Large intestine (tissue), 3 donors: ENCODE measurements at regions not wholly inside any gene's neighbourhood (a gene's known extent, or its start where the extent isn't known, plus 50 kb on each side); places are given as distances from the start of the nearest gene placed in this dataset.

Source experiments
- DNase-seq, 2 donors: peaks; one replicate each; pipeline versions ENCODE4 v3.0.0 to v3.0.0-alpha.2; 2013
- H3K27ac ChIP-seq: one replicate; pipeline ENCODE4 v1.5.1; 2013; ENCODE audit warnings: low read length
- H3K27me3 ChIP-seq: 2 replicates; pipeline ENCODE4 v1.6.1; 2013; ENCODE audit warnings: low read length; ENCODE audit not compliant: control insufficient read depth, insufficient read depth
- H3K36me3 ChIP-seq: 2 replicates; pipeline ENCODE4 v1.6.1; 2013; ENCODE audit warnings: low read length; ENCODE audit not compliant: control insufficient read depth, insufficient read depth
- H3K4me1 ChIP-seq: one replicate; pipeline ENCODE4 v1.6.1; 2013; ENCODE audit warnings: low read length; ENCODE audit not compliant: control insufficient read depth, insufficient read depth
- H3K4me3 ChIP-seq: one replicate; pipeline ENCODE4 v1.5.1; 2013; ENCODE audit warnings: low read length
- H3K9me3 ChIP-seq: one replicate; pipeline ENCODE4 v1.6.1; 2013; ENCODE audit warnings: mild to moderate bottlenecking, low read depth, low read length, moderate library complexity; ENCODE audit not compliant: control insufficient read depth
- WGBS: methylation state at CpG from one replicate; pipeline ENCODE4 v1.1.5; 2013; ENCODE audit warnings: low lambda C conversion rate; ENCODE audit not compliant: insufficient coverage; 5-methylcytosine and 5-hydroxymethylcytosine counted together

- Histone ChIP-seq H3K27ac (no peak overlapping the region), H3K9me3 (no peaks in the 10 kb centered on the region), H3K4me1 (no peaks in the 10 kb centered on the region), H3K36me3 (no peaks in the 10 kb centered on the region), H3K4me3 (no peak overlapping the region), H3K27me3 (no peaks in the 10 kb centered on the region)
- DNase-seq = no peak
- 80% methylated on average over 2 of the region's 2 CpGs for WGBS
Observed at GRCh38 chr12:90036637-90037036, 328.0 kb upstream of the ATP2B1 start.

GRCh38 chr12:90030726-90031125 is 322.1 kb upstream of the ATP2B1 start:
- Histone ChIP-seq H3K27me3 (no peaks in the 10 kb centered on the region), H3K4me1 (no peaks in the 10 kb centered on the region), H3K27ac (no peak overlapping the region), H3K4me3 (no peak overlapping the region), H3K9me3 (no peaks in the 10 kb centered on the region), H3K36me3 (no peaks in the 10 kb centered on the region)
- DNase-seq = no peak

GRCh38 chr12:90029317-90029716 is 320.7 kb upstream of the ATP2B1 start:
- WGBS = no CpG with 5 or more reads among the region's 2 CpGs
- H3K27ac ChIP-seq = no peak overlapping the region
- no peaks in the 10 kb centered on the region for H3K27me3 ChIP-seq
- no peak for DNase-seq
- no peaks in the 10 kb centered on the region for H3K4me1 ChIP-seq
- no peaks in the 10 kb centered on the region for H3K9me3 ChIP-seq
- no peaks in the 10 kb centered on the region for H3K36me3 ChIP-seq
- no peak overlapping the region for H3K4me3 ChIP-seq

DNA sequence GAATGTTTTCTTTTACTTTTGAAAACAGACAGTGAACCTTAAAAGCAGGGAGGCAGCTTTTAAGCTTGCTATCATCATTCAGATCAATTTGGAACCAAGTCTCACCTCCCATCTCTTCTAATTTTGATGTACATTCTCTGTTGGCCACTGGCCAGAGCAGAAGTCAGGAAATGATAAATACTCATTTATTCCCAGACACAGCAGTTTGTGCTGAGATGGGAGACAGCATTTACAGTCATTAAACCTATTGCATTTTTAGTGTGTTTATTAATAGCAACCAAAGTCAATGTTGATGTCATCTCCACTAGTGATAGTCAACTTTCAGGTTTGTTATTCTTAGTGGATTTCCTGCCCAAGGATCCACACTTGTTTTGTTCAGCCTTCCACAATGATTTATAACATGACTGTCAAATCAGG is 320.0 kb upstream of the ATP2B1 start:
- DNase-seq = peak in 1 of 2 donors; percentile 16
- Histone ChIP-seq H3K9me3 (no peaks in the 10 kb centered on the region), H3K36me3 (no peaks in the 10 kb centered on the region), H3K4me1 (no peaks in the 10 kb centered on the region), H3K27me3 (no peaks in the 10 kb centered on the region), H3K4me3 (no peak overlapping the region), H3K27ac (no peak overlapping the region)

DNA sequence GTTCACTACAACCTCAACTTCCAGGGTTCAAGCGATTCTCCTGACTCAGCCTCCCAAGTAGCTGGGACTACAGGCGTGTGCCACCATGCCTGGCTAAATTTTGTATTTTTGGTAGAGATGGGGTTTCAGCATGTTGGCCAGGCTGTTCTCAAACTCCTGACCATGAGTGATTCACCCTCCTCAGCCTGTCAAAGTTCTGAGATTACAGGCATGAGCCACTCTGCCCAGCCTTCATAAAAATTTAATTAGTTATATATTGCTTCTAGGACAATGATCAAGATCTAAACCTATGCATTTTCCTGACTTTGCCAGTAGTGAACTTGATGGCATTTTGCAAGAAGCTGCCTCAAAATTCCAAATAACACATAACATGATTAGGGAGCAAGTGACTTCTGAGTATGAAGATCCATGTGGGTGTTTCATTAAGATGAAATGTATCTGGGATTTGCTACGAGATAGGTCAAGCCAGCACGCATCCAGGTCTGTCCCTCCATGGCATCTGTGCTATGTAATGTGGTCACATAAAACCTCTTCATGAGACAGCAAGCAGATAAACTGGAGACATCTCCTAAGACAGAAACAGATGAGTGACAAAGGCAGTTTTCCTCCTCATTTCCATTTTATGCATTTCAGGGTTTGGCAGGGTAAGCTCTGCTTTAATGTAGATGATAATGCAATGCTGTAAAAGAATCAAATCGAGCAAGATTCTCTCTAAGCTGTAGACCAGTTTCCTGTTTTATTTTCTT is 319.4 kb upstream of the ATP2B1 start:
- no peak overlapping the region for H3K27ac ChIP-seq
- WGBS = no CpG with 5 or more reads among the region's 5 CpGs
- H3K36me3 ChIP-seq = no peaks in the 10 kb centered on the region
- H3K4me1 ChIP-seq = peaks cover 3% of the 10 kb centered on the region
- H3K4me3 ChIP-seq = no peak overlapping the region
- DNase-seq = no peak
- H3K9me3 ChIP-seq = no peaks in the 10 kb centered on the region
- no peaks in the 10 kb centered on the region for H3K27me3 ChIP-seq

DNA sequence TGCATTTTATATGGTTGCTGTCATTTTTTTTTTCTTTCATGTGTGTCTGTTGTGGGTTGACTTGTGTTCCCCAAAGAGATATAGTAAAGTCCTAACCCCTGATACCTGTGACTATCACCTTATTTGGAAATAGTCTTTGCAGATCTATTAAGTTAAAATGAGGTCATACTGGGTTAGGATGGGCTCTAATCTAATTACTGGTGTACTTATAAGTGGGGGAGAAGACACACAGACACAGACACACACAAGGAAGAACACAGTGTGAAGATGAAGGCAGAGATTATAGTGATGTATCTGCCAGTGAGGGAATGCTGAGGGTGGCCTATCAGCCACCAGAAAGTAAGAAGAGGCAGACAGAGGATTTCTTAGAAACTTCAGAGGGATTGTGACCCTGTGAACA is 318.4 kb upstream of the ATP2B1 start:
- no peaks in the 10 kb centered on the region for H3K9me3 ChIP-seq
- H3K36me3 ChIP-seq = no peaks in the 10 kb centered on the region
- peaks cover 5% of the 10 kb centered on the region for H3K4me1 ChIP-seq
- H3K4me3 ChIP-seq = no peak overlapping the region
- no peaks in the 10 kb centered on the region for H3K27me3 ChIP-seq
- no peak for DNase-seq
- no peak overlapping the region for H3K27ac ChIP-seq

- no peak overlapping the region for H3K4me3 ChIP-seq
- no peak for DNase-seq
- 93% methylated on average over 3 of the region's 9 CpGs for WGBS
- H3K27ac ChIP-seq = no peak overlapping the region
- no peaks in the 10 kb centered on the region for H3K36me3 ChIP-seq
- H3K27me3 ChIP-seq = no peaks in the 10 kb centered on the region
- peaks cover 5% of the 10 kb centered on the region for H3K4me1 ChIP-seq
- no peaks in the 10 kb centered on the region for H3K9me3 ChIP-seq
Observed at GRCh38 chr12:90026516-90026915, 317.9 kb upstream of the ATP2B1 start.

DNA sequence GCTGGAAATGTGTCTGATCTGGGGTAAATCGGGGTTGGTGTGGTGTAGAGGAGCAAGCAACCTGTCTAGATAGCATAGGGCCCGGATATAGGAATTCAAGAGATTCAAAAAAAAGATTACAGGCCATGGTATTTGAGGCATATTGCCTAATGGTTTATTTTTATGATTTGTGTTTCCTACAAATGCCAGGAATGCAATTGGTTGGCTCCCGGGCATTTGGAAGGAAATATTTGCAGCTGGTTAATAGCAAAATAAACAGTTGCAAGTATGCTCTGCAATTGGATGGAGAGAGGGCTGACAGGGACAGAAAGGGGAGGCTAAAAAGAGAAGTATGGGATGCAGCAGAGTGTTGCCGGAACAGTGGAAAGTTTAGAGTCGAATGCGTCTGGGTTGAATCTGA is 315.6 kb upstream of the ATP2B1 start:
- Histone ChIP-seq H3K4me1 (peaks cover 5% of the 10 kb centered on the region), H3K4me3 (no peak overlapping the region), H3K36me3 (no peaks in the 10 kb centered on the region), H3K27ac (no peak overlapping the region), H3K9me3 (no peaks in the 10 kb centered on the region), H3K27me3 (no peaks in the 10 kb centered on the region)
- WGBS = 100% methylated on average over 2 of the region's 6 CpGs
- DNase-seq = no peak

GRCh38 chr12:90023207-90023900 is 314.7 kb upstream of the ATP2B1 start:
- Histone ChIP-seq H3K9me3 (no peaks in the 10 kb centered on the region), H3K36me3 (no peaks in the 10 kb centered on the region), H3K4me1 (peaks cover 5% of the 10 kb centered on the region), H3K4me3 (no peak overlapping the region), H3K27ac (no peak overlapping the region), H3K27me3 (no peaks in the 10 kb centered on the region)
- WGBS = no CpG with 5 or more reads among the region's 1 CpG
- DNase-seq = no peak

GRCh38 chr12:90021795-90022440 is 313.3 kb upstream of the ATP2B1 start:
- Histone ChIP-seq H3K4me1 (peaks cover 5% of the 10 kb centered on the region), H3K9me3 (no peaks in the 10 kb centered on the region), H3K27me3 (no peaks in the 10 kb centered on the region), H3K36me3 (no peaks in the 10 kb centered on the region), H3K4me3 (no peak overlapping the region), H3K27ac (peak overlapping the region; percentile 45)
- DNase-seq = peak; percentile 48 to 81
- 0% methylated on average over 1 of the region's 2 CpGs for WGBS
